ENCODE measurements at regions not wholly inside any gene's neighbourhood (a gene's known extent, or its start where the extent isn't known, plus 50 kb on each side); places are given as distances from the start of the nearest gene placed in this dataset.
"Not testable (repeated sequence)": the region's sequence is repeated elsewhere in the genome, so short reads cannot be mapped to it uniquely, and the experiment has no call there.

DNA sequence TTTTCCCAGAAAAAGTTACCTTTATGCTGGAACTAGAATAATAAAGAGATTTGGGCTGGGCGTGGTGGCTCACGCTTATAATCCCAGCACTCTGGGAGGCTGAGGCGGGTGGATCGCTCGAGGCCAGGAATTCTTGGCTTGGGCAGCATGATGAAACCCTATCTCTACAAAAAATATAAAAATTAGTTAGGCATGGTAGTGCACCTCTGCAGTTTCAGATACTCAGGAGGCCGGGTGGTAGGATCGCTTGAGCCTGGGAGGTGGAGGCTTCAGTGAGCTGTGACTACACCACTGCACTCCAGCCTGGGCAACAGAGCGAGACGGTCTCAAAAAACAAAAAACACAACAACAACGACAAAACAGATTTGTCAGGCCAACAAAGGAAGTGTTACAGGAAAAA lies 119.3 kb upstream of the OR9Q1 start:
- H3K4me2 ChIP-seq (ENCODE audit: insufficient read depth, low read length), result no peak overlapping the region
- H3K36me3 ChIP-seq (ENCODE audit: control insufficient read depth in 2 of 2, extremely low read depth in 1 of 2, insufficient read depth in 2 of 2, low read length in 2 of 2), result no peaks in the 10 kb centered on the region
- FAIRE-seq (no peak), DNase-seq (ENCODE audit: low read depth, low spot score) (no peak)
- no peaks in the 10 kb centered on the region for H3K9me3 ChIP-seq (replicated peaks; ENCODE audit: control insufficient read depth, insufficient read depth, low read length)
- dilution Hi-C loops (cut with MboI; ENCODE audit: extremely low pct_ligation_motif_present, low sequenced_read_pairs), result no loop called here
- H3K4me1 ChIP-seq (ENCODE audit: control insufficient read depth, extremely low read depth, insufficient read depth, low read length), result no peaks in the 10 kb centered on the region
- ChIA-PET POLR2A (no interaction called here), CTCF (no interaction called here)
- no peaks in the 10 kb centered on the region for H3K9me1 ChIP-seq (replicated peaks; ENCODE audit: control insufficient read depth, extremely low read depth, insufficient read depth, low read length)
- no peak overlapping the region for H2AFZ ChIP-seq (ENCODE audit: low read depth, low read length)
- BruUV-seq (replicated peaks), result no TSS peak
- TF ChIP-seq POLR2AphosphoS5 (IDR thresholded peaks at IDR 0.05; ENCODE audit: insufficient read depth, low read depth, low read length) (no peak), MAX (IDR thresholded peaks at IDR 0.05; ENCODE audit: insufficient read depth, insufficient read length) (no peak), EZH2 (IDR thresholded peaks at IDR 0.05; ENCODE audit: borderline replicate concordance, low read depth, low read length, severe bottlenecking) (no peak)
- no peaks in the 10 kb centered on the region for H3K79me2 ChIP-seq (ENCODE audit: control insufficient read depth, insufficient read depth, low read length)
- no peak overlapping the region for H3K9ac ChIP-seq (replicated peaks; ENCODE audit: extremely low read depth, insufficient read depth, low read length)
- H4K20me1 ChIP-seq (replicated peaks; ENCODE audit: control insufficient read depth, extremely low read depth, insufficient read depth, low read length), result no peaks in the 10 kb centered on the region
- H3K27me3 ChIP-seq (ENCODE audit: control insufficient read depth in 2 of 2, insufficient read depth in 2 of 2, low read length in 2 of 2), result peaks cover 0 to 2% of the 10 kb centered on the region in 2 experiments
- intact Hi-C loops (cut with micrococcal nuclease), result no loop called here
- no peak overlapping the region for H3K27ac ChIP-seq (ENCODE audit: insufficient read depth, low read depth, low read length)
- H3K4me3 ChIP-seq (replicated peaks in 1 of 3; ENCODE audit: insufficient read depth in 1 of 3, low read depth in 1 of 3, low read length in 3 of 3), result no peak overlapping the region

- FAIRE-seq (no peak), DNase-seq (ENCODE audit: low read depth, low spot score) (no peak)
- no peaks in the 10 kb centered on the region for H3K9me1 ChIP-seq (replicated peaks; ENCODE audit: control insufficient read depth, extremely low read depth, insufficient read depth, low read length)
- no peaks in the 10 kb centered on the region for H3K9me3 ChIP-seq (replicated peaks; ENCODE audit: control insufficient read depth, insufficient read depth, low read length)
- H2AFZ ChIP-seq (ENCODE audit: low read depth, low read length), result no peak overlapping the region
- H4K20me1 ChIP-seq (replicated peaks; ENCODE audit: control insufficient read depth, extremely low read depth, insufficient read depth, low read length), result no peaks in the 10 kb centered on the region
- intact Hi-C loops (cut with micrococcal nuclease) (no loop called here), dilution Hi-C loops (cut with MboI; ENCODE audit: extremely low pct_ligation_motif_present, low sequenced_read_pairs) (no loop called here)
- H3K27ac ChIP-seq (ENCODE audit: insufficient read depth, low read depth, low read length), result no peak overlapping the region
- POLR2A ChIA-PET, result no interaction called here
- no TSS peak for BruUV-seq (replicated peaks)
- CTCF ChIA-PET, result no interaction called here
- H3K36me3 ChIP-seq (ENCODE audit: control insufficient read depth in 2 of 2, extremely low read depth in 1 of 2, insufficient read depth in 2 of 2, low read length in 2 of 2), result no peaks in the 10 kb centered on the region
- no peak for TF ChIP-seq GATA2 (IDR thresholded peaks at IDR 0.05; ENCODE audit: insufficient read depth, insufficient read length, low read depth, low read length)
- peaks cover 0 to 2% of the 10 kb centered on the region in 2 experiments for H3K27me3 ChIP-seq (ENCODE audit: control insufficient read depth in 2 of 2, insufficient read depth in 2 of 2, low read length in 2 of 2)
- no peak overlapping the region for H3K4me3 ChIP-seq (replicated peaks in 1 of 3; ENCODE audit: insufficient read depth in 1 of 3, low read depth in 1 of 3, low read length in 3 of 3)
- H3K79me2 ChIP-seq (ENCODE audit: control insufficient read depth, insufficient read depth, low read length), result no peaks in the 10 kb centered on the region
- H3K4me2 ChIP-seq (ENCODE audit: insufficient read depth, low read length), result no peak overlapping the region
- no peaks in the 10 kb centered on the region for H3K4me1 ChIP-seq (ENCODE audit: control insufficient read depth, extremely low read depth, insufficient read depth, low read length)
- no peak overlapping the region for H3K9ac ChIP-seq (replicated peaks; ENCODE audit: extremely low read depth, insufficient read depth, low read length)
These were observed 118.2 kb upstream of the OR9Q1 start for GRCh38 chr11:57905439-57905838.

DNA sequence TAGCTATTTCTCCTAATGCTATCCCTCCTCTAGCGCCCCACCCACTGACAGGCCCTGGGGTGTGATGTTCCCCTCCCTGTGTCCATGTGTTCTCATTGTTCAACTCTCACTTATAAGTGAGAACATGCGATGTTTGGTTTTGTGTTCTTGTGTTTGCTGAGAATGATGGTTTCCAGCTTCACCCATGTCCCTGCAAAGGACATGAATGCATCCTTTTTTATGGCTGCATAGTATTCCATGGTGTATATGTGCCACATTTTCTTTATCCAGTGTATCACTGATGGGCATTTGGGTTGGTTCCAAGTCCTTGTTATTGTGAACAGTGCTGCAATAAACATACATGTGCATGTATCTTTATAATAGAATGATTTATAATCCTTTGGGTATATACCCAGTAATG lies 115.3 kb upstream of the OR9Q1 start:
- FAIRE-seq; BruUV-seq (replicated peaks); CTCF ChIA-PET; H3K27me3 ChIP-seq (ENCODE audit: control insufficient read depth in 2 of 2, insufficient read depth in 2 of 2, low read length in 2 of 2); H3K4me1 ChIP-seq (ENCODE audit: control insufficient read depth, extremely low read depth, insufficient read depth, low read length); dilution Hi-C loops (cut with MboI; ENCODE audit: extremely low pct_ligation_motif_present, low sequenced_read_pairs); H3K4me3 ChIP-seq (replicated peaks in 1 of 3; ENCODE audit: insufficient read depth in 1 of 3, low read depth in 1 of 3, low read length in 3 of 3); H3K4me2 ChIP-seq (ENCODE audit: insufficient read depth, low read length); H3K9ac ChIP-seq (replicated peaks; ENCODE audit: extremely low read depth, insufficient read depth, low read length); H4K20me1 ChIP-seq (replicated peaks; ENCODE audit: control insufficient read depth, extremely low read depth, insufficient read depth, low read length); H2AFZ ChIP-seq (ENCODE audit: low read depth, low read length); H3K9me1 ChIP-seq (replicated peaks; ENCODE audit: control insufficient read depth, extremely low read depth, insufficient read depth, low read length); H3K36me3 ChIP-seq (ENCODE audit: control insufficient read depth in 2 of 2, extremely low read depth in 1 of 2, insufficient read depth in 2 of 2, low read length in 2 of 2); H3K79me2 ChIP-seq (ENCODE audit: control insufficient read depth, insufficient read depth, low read length); H3K27ac ChIP-seq (ENCODE audit: insufficient read depth, low read depth, low read length); POLR2A ChIA-PET; DNase-seq (ENCODE audit: low read depth, low spot score); H3K9me3 ChIP-seq (replicated peaks; ENCODE audit: control insufficient read depth, insufficient read depth, low read length); intact Hi-C loops (cut with micrococcal nuclease): not testable (repeated sequence)

- FAIRE-seq; H3K4me3 ChIP-seq (replicated peaks in 1 of 3; ENCODE audit: insufficient read depth in 1 of 3, low read depth in 1 of 3, low read length in 3 of 3); POLR2A ChIA-PET; H3K9me1 ChIP-seq (replicated peaks; ENCODE audit: control insufficient read depth, extremely low read depth, insufficient read depth, low read length); CTCF ChIA-PET; H3K27ac ChIP-seq (ENCODE audit: insufficient read depth, low read depth, low read length); H3K4me2 ChIP-seq (ENCODE audit: insufficient read depth, low read length); DNase-seq (ENCODE audit: low read depth, low spot score); H3K27me3 ChIP-seq (ENCODE audit: control insufficient read depth in 2 of 2, insufficient read depth in 2 of 2, low read length in 2 of 2); H3K4me1 ChIP-seq (ENCODE audit: control insufficient read depth, extremely low read depth, insufficient read depth, low read length); H3K9ac ChIP-seq (replicated peaks; ENCODE audit: extremely low read depth, insufficient read depth, low read length); BruUV-seq (replicated peaks); dilution Hi-C loops (cut with MboI; ENCODE audit: extremely low pct_ligation_motif_present, low sequenced_read_pairs); H3K79me2 ChIP-seq (ENCODE audit: control insufficient read depth, insufficient read depth, low read length); H3K9me3 ChIP-seq (replicated peaks; ENCODE audit: control insufficient read depth, insufficient read depth, low read length); H3K36me3 ChIP-seq (ENCODE audit: control insufficient read depth in 2 of 2, extremely low read depth in 1 of 2, insufficient read depth in 2 of 2, low read length in 2 of 2); H4K20me1 ChIP-seq (replicated peaks; ENCODE audit: control insufficient read depth, extremely low read depth, insufficient read depth, low read length); intact Hi-C loops (cut with micrococcal nuclease); H2AFZ ChIP-seq (ENCODE audit: low read depth, low read length): not testable (repeated sequence)
These were observed 112.2 kb upstream of the OR9Q1 start for GRCh38 chr11:57911522-57911921.
